NT2/D1 (cell line): ENCODE measurements at regions not wholly inside any gene's neighbourhood (a gene's known extent, or its start where the extent isn't known, plus 50 kb on each side); places are given as distances from the start of the nearest gene placed in this dataset.

ENCODE experiments used
- YY1 ChIP-seq: IDR thresholded peaks from 2 replicates; pipeline ENCODE4 v1.6.1; 2011; ENCODE audit not compliant: insufficient read length, insufficient read depth
- ZNF274 ChIP-seq: IDR thresholded peaks from 2 replicates; pipeline ENCODE4 v1.6.1; 2011; ENCODE audit warnings: mild to moderate bottlenecking, low read depth, low read length

DNA sequence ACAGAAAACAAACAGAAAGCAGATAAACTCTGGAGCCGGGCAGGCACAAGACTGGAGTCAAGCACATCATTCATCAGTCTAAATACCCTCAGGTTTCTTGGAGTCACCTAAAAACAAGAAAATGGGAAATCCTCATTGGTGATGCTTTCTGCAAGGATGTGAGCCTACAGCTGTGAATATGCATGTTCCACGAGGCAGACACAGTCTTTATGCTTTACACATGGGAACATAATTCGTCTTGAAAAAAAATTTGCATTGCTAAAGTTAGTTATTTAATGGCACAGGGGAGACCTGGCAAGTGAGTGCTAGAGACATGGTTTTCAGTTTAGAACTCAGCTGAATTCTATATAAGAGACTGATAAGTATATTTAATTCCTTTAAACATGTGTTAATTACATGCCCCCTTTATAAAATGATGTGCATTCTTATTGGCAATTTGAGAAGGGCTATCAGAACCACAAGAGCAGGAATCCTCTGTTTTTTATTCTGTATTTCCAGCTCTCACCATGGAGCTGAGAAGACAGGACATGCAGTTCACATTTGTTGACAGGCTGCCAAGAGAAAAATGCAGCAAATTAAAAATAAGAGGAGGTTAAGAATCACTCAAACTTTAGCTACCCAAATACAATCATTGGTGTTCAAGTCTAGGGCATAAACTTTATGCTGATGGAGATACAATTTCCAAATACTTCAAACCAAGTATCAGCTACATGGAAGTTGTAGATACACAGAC, 438.0 kb upstream of the MPDZ start:
- TF ChIP-seq YY1 = no peak
- TF ChIP-seq ZNF274 = no peak
